ENCODE measurements at regions not wholly inside any gene's neighbourhood (a gene's known extent, or its start where the extent isn't known, plus 50 kb on each side); places are given as distances from the start of the nearest gene placed in this dataset.

DNA sequence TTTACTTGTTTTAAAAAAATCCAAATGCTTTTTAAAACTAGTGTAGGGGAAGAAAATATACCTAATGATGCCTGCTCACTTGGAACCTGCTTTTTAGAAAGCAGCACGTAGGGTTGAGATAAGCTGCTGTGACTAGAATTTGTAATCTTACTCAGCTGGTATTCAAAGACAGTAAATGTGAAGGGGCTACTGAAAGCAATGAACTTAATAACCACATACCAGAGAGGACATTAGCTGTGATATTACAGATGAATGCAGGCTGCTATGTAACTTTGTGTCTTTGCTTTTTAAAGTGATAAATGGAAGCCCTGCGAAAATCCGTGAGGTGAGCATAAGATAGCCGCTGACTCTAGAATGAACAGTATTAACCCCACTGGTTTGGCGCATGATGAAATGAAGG lies 124.1 kb downstream of the TRIML1 start:
- TF ChIP-seq, protein P1, sequence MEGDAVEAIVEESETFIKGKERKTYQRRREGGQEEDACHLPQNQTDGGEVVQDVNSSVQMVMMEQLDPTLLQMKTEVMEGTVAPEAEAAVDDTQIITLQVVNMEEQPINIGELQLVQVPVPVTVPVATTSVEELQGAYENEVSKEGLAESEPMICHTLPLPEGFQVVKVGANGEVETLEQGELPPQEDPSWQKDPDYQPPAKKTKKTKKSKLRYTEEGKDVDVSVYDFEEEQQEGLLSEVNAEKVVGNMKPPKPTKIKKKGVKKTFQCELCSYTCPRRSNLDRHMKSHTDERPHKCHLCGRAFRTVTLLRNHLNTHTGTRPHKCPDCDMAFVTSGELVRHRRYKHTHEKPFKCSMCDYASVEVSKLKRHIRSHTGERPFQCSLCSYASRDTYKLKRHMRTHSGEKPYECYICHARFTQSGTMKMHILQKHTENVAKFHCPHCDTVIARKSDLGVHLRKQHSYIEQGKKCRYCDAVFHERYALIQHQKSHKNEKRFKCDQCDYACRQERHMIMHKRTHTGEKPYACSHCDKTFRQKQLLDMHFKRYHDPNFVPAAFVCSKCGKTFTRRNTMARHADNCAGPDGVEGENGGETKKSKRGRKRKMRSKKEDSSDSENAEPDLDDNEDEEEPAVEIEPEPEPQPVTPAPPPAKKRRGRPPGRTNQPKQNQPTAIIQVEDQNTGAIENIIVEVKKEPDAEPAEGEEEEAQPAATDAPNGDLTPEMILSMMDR (conservative IDR thresholded peaks at IDR 0.05; ENCODE audit: low read depth, low read length) = no peak
- TF ChIP-seq MAZ (IDR thresholded peaks at IDR 0.05; ENCODE audit: borderline replicate concordance, low read depth, low read length) (no peak), BHLHE40 (IDR thresholded peaks at IDR 0.05; ENCODE audit: low read depth, low read length) (no peak), POLR2A (IDR thresholded peaks at IDR 0.05; ENCODE audit: low read depth, low read length) (no peak), RCOR1 (IDR thresholded peaks at IDR 0.05; ENCODE audit: insufficient replicate concordance, low read length) (no peak), RFX5 (IDR thresholded peaks at IDR 0.05; ENCODE audit: low read depth, low read length) (no peak), MXI1 (IDR thresholded peaks at IDR 0.05; ENCODE audit: borderline replicate concordance, low read depth, low read length) (no peak), SMC3 (IDR thresholded peaks at IDR 0.05; ENCODE audit: low read depth, low read length) (no peak), CHD1 (IDR thresholded peaks at IDR 0.05; ENCODE audit: low read depth, low read length) (no peak)
- TF ChIP-seq, protein P2, sequence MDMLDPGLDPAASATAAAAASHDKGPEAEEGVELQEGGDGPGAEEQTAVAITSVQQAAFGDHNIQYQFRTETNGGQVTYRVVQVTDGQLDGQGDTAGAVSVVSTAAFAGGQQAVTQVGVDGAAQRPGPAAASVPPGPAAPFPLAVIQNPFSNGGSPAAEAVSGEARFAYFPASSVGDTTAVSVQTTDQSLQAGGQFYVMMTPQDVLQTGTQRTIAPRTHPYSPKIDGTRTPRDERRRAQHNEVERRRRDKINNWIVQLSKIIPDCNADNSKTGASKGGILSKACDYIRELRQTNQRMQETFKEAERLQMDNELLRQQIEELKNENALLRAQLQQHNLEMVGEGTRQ (IDR thresholded peaks at IDR 0.05; ENCODE audit: low read depth, low read length) = no peak
- TF ChIP-seq, protein P3, sequence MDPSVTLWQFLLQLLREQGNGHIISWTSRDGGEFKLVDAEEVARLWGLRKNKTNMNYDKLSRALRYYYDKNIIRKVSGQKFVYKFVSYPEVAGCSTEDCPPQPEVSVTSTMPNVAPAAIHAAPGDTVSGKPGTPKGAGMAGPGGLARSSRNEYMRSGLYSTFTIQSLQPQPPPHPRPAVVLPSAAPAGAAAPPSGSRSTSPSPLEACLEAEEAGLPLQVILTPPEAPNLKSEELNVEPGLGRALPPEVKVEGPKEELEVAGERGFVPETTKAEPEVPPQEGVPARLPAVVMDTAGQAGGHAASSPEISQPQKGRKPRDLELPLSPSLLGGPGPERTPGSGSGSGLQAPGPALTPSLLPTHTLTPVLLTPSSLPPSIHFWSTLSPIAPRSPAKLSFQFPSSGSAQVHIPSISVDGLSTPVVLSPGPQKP (IDR thresholded peaks at IDR 0.05; ENCODE audit: borderline replicate concordance, low read depth, low read length) = no peak

All from IMR-90 (cell line).